A549 (cell line): ENCODE measurements at regions not wholly inside any gene's neighbourhood (a gene's known extent, or its start where the extent isn't known, plus 50 kb on each side); places are given as distances from the start of the nearest gene placed in this dataset.
"Not testable (repeated sequence)": the region's sequence is repeated elsewhere in the genome, so short reads cannot be mapped to it uniquely, and the experiment has no call there.

Experiments
- ATAC-seq, 2 experiments: fragments of 200-7000 bp in 1 of 2; fragments of >200 bp in 1 of 2; cut with Nextera tagmentation in 1 of 2; cut with Tn5 transposase in 1 of 2; 3 replicates each; pipeline versions ENCODE4 v1.8.0 to v1.9.1; 2018 to 2020; ENCODE audit warnings: mild to moderate bottlenecking in 1 of 2, moderate library complexity in 1 of 2
- CTCF ChIA-PET: fragments of 300-600 bp; sonication (Branson Sonifier 250); formaldehyde crosslinking; extraction: SDS; loops from one replicate; lab custom pipeline; 2021; ENCODE audit warnings: antibody characterized with exemption, inconsistent platforms; lab: Yijun Ruan, JAX
- POLR2A ChIA-PET: fragments of 350-600 bp; formaldehyde crosslinking; extraction: SDS; loops from one replicate; lab custom pipeline; 2021; ENCODE audit warnings: antibody characterized with exemption, inconsistent platforms; lab: Yijun Ruan, JAX
- DNase-seq, 2 experiments: peaks; one replicate each; pipeline versions ENCODE4 v3.0.0 to v3.0.0-alpha.2; 2011 to 2016; ENCODE audit warnings: low read depth in 1 of 2, low spot score in 1 of 2
- FAIRE-seq: peaks from 2 replicates; lab custom pipeline; 2011; peaks lifted over from hg19 to GRCh38; lab: Jason Lieb, UNC
- H3K27ac ChIP-seq, 2 experiments: fragments of >200 bp; sonication (Bioruptor Twin); formaldehyde crosslinking; 3 replicates each; pipeline ENCODE4 v1.5.1; 2016 to 2017
- H3K4me1 ChIP-seq: fragments of >200 bp; sonication (Bioruptor Twin); formaldehyde crosslinking; 3 replicates; pipeline ENCODE4 v1.6.1; 2016
- H3K4me2 ChIP-seq: fragments of >200 bp; sonication (Bioruptor Twin); formaldehyde crosslinking; 3 replicates; pipeline ENCODE4 v1.6.1; 2016
- H3K4me3 ChIP-seq: fragments of >200 bp; sonication (Bioruptor Twin); formaldehyde crosslinking; 3 replicates; pipeline ENCODE4 v1.5.1; 2016
- H3K9me3 ChIP-seq: fragments of >200 bp; sonication (Bioruptor Twin); formaldehyde crosslinking; 3 replicates; pipeline ENCODE4 v1.6.1; 2016
- BHLHE40 ChIP-seq: IDR thresholded peaks from 2 replicates; pipeline ENCODE4 v1.6.1; 2012; ENCODE audit warnings: low read depth, low read length, inconsistent platforms
- CHD2 ChIP-seq: fragments of 150-350 bp; IDR thresholded peaks from 2 replicates; pipeline ENCODE4 v1.6.1; 2014; ENCODE audit warnings: low read length; ENCODE audit not compliant: partially characterized antibody
- CTCF ChIP-seq: fragments of >200 bp; sonication (Bioruptor Twin); formaldehyde crosslinking; IDR thresholded peaks from 3 replicates; pipeline ENCODE4 v1.5.1; 2016
- EHF ChIP-seq: fragments of 250-450 bp; sonication (Bioruptor Pico); IDR thresholded peaks from 2 replicates; pipeline ENCODE4 v1.5.0; 2020; ENCODE audit warnings: mild to moderate bottlenecking
- EHMT2 ChIP-seq: fragments of 200-600 bp; sonication (generic); IDR thresholded peaks from 2 replicates; pipeline ENCODE4 v1.6.1; 2016; ENCODE audit warnings: antibody characterized with exemption, low read depth, mild to moderate bottlenecking, moderate library complexity
- EP300 ChIP-seq, 2 experiments: fragments of >200 bp; sonication (Bioruptor Twin); formaldehyde crosslinking; IDR thresholded peaks; 2 replicates in 1 of 2; 3 replicates in 1 of 2; pipeline ENCODE4 v1.6.1; 2016 to 2017
- ESRRA ChIP-seq: fragments of 150-350 bp; IDR thresholded peaks from 2 replicates; pipeline ENCODE4 v1.6.1; 2014; ENCODE audit warnings: mild to moderate bottlenecking, low read length, borderline replicate concordance
- FOSL2 ChIP-seq, 2 experiments: fragments of 450-650 bp in 1 of 2; fragments of >200 bp in 1 of 2; sonication (Bioruptor Twin) in 1 of 2; formaldehyde crosslinking; IDR thresholded peaks; 2 replicates each; pipeline versions ENCODE4 v1.5.0 to v1.6.1; 2016 to 2020; ENCODE audit warnings: mild to moderate bottlenecking in 1 of 2, moderate library complexity in 1 of 2
- FOXS1 ChIP-seq: fragments of 250-450 bp; sonication (Bioruptor Pico); IDR thresholded peaks from 2 replicates; pipeline ENCODE4 v1.5.0; 2020; ENCODE audit warnings: mild to moderate bottlenecking, moderate library complexity
- GATA3 ChIP-seq: IDR thresholded peaks from 2 replicates; pipeline ENCODE4 v1.6.1; 2012; ENCODE audit warnings: borderline replicate concordance
- HDAC2 ChIP-seq: fragments of 200-600 bp; sonication (generic); IDR thresholded peaks from 2 replicates; pipeline ENCODE4 v1.6.1; 2016
- KDM1A ChIP-seq: fragments of 200-600 bp; sonication (generic); IDR thresholded peaks from 2 replicates; pipeline ENCODE4 v1.6.1; 2016; ENCODE audit warnings: low read depth, mild to moderate bottlenecking
- MAFK ChIP-seq: fragments of 450-650 bp; IDR thresholded peaks from 2 replicates; pipeline ENCODE4 v1.6.1; 2014; ENCODE audit not compliant: partially characterized antibody
- MAX ChIP-seq: IDR thresholded peaks from 2 replicates; pipeline ENCODE4 v1.6.1; 2012
- MAZ ChIP-seq: fragments of 150-350 bp; IDR thresholded peaks from 2 replicates; pipeline ENCODE4 v1.6.1; 2014; ENCODE audit warnings: antibody characterized with exemption, low read depth, low read length, borderline replicate concordance
- NPAS2 ChIP-seq: fragments of 250-450 bp; sonication (Bioruptor Pico); IDR thresholded peaks from 2 replicates; pipeline ENCODE4 v1.8.0; 2022; ENCODE audit warnings: mild to moderate bottlenecking, moderate library complexity, borderline replicate concordance
- POLR2A ChIP-seq: IDR thresholded peaks from 2 replicates; pipeline ENCODE4 v1.6.1; 2012; ENCODE audit warnings: mild to moderate bottlenecking, low read length
- RCOR1 ChIP-seq: fragments of 150-350 bp; IDR thresholded peaks from 2 replicates; pipeline ENCODE4 v1.6.1; 2014; ENCODE audit warnings: antibody characterized with exemption, low read length, low read depth
- RNF2 ChIP-seq: fragments of 200-600 bp; sonication (generic); IDR thresholded peaks from 2 replicates; pipeline ENCODE4 v1.6.1; 2016; ENCODE audit warnings: low read depth, mild to moderate bottlenecking, antibody characterized with exemption, moderate library complexity, borderline replicate concordance
- SMC3 ChIP-seq: fragments of >200 bp; sonication (Bioruptor Twin); formaldehyde crosslinking; IDR thresholded peaks from 3 replicates; pipeline ENCODE4 v1.6.1; 2018; ENCODE audit warnings: inconsistent platforms
- SREBF2 ChIP-seq: fragments of 450-650 bp; IDR thresholded peaks from 2 replicates; pipeline ENCODE4 v1.6.1; 2014; ENCODE audit warnings: mild to moderate bottlenecking, moderate library complexity
- TFCP2L1 ChIP-seq: fragments of 250-450 bp; sonication (Bioruptor Pico); IDR thresholded peaks from 2 replicates; pipeline ENCODE4 v1.5.0; 2021; ENCODE audit warnings: mild to moderate bottlenecking
- ZFP36 ChIP-seq: fragments of 450-650 bp; IDR thresholded peaks from 2 replicates; pipeline ENCODE4 v1.6.1; 2014; ENCODE audit warnings: borderline replicate concordance; ENCODE audit not compliant: partially characterized antibody
- ZSCAN20 ChIP-seq: fragments of 250-450 bp; sonication (Bioruptor Pico); IDR thresholded peaks from 2 replicates; pipeline ENCODE4 v1.8.0; 2022; ENCODE audit warnings: mild to moderate bottlenecking, moderate library complexity
- WGBS: methylation state at CpG from one replicate; pipeline ENCODE4 v1.1.6; 2017; ENCODE audit errors: missing lambda C conversion rate; 5-methylcytosine and 5-hydroxymethylcytosine counted together
- TF ChIP-seq, protein P1 (sequence below): IDR thresholded peaks from 2 replicates; pipeline ENCODE4 v1.6.1; 2012; ENCODE audit warnings: low read depth, borderline replicate concordance

GRCh38 chr2:116819355-116819754 is 995.1 kb upstream of the DDX18 start:
- no peak for TF ChIP-seq RCOR1
- TF ChIP-seq CHD2, result no peak
- TF ChIP-seq ZFP36, result no peak
- TF ChIP-seq TFCP2L1 (CRISPR knock-in tag), result no peak
- no peak for TF ChIP-seq EHF (CRISPR knock-in tag)
- TF ChIP-seq, protein P1, sequence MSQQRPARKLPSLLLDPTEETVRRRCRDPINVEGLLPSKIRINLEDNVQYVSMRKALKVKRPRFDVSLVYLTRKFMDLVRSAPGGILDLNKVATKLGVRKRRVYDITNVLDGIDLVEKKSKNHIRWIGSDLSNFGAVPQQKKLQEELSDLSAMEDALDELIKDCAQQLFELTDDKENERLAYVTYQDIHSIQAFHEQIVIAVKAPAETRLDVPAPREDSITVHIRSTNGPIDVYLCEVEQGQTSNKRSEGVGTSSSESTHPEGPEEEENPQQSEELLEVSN, result no peak
- TF ChIP-seq BHLHE40, result no peak
- no peak for TF ChIP-seq ZSCAN20
- no peak for TF ChIP-seq FOSL2 (IDR thresholded peaks at IDR 0.05)
- no peak for TF ChIP-seq FOSL2 (CRISPR knock-in tag; IDR thresholded peaks at IDR 0.05)
- no peak for TF ChIP-seq NPAS2 (CRISPR knock-in tag)
- TF ChIP-seq MAZ, result no peak
- no peak for TF ChIP-seq SREBF2
- TF ChIP-seq GATA3, result no peak
- TF ChIP-seq CTCF, result no peak
- no peaks in the 10 kb centered on the region; the same call in 2 of the 3 replicates for H3K9me3 ChIP-seq
- no peak overlapping the region for H3K4me2 ChIP-seq
- ChIA-PET POLR2A (no interaction called here), CTCF (no interaction called here)
- no peak overlapping the region for H3K4me3 ChIP-seq
- DNase-seq (no peak), FAIRE-seq (no peak), ATAC-seq (no peak)
- no peaks in the 10 kb centered on the region for H3K4me1 ChIP-seq
- H3K27ac ChIP-seq, result no peak overlapping the region

GRCh38 chr2:116820986-116821385 is 993.5 kb upstream of the DDX18 start:
- WGBS, result 0% methylated on average over 1 of the region's 1 CpG
- no peak for ATAC-seq
- H3K9me3 ChIP-seq, result no peaks in the 10 kb centered on the region; the same call in 2 of the 3 replicates
- no peak for DNase-seq
- no peak overlapping the region for H3K4me2 ChIP-seq
- TF ChIP-seq POLR2A (no peak), EP300 (IDR thresholded peaks at IDR 0.05) (no peak), CHD2 (no peak), EHMT2 (no peak), ESRRA (no peak), FOSL2 (IDR thresholded peaks at IDR 0.05) (no peak), FOSL2 (CRISPR knock-in tag; IDR thresholded peaks at IDR 0.05) (no peak), RNF2 (no peak), MAZ (no peak), FOXS1 (CRISPR knock-in tag) (no peak), KDM1A (no peak), MAFK (no peak), MAX (no peak), HDAC2 (no peak), SMC3 (no peak)
- FAIRE-seq, result no peak
- POLR2A ChIA-PET, result no interaction called here
- H3K4me3 ChIP-seq, result no peak overlapping the region
- no peak overlapping the region for H3K27ac ChIP-seq
- CTCF ChIA-PET, result interaction anchor here (0.6 kb wide), 1 partner anchor 11 kb away, joined by 3 read pairs; no protein-coding TSS in a partner anchor
- H3K4me1 ChIP-seq, result no peaks in the 10 kb centered on the region

- H3K4me3 ChIP-seq, CTCF ChIA-PET, FAIRE-seq, ATAC-seq, H3K4me2 ChIP-seq, H3K27ac ChIP-seq, H3K4me1 ChIP-seq, DNase-seq, POLR2A ChIA-PET: not testable (repeated sequence)
- peaks cover 14% of the 10 kb centered on the region; the same call in 2 of the 3 replicates for H3K9me3 ChIP-seq
- WGBS, result 68% methylated on average over 16 of the region's 16 CpGs
Observed at GRCh38 chr2:116829543-116829942, 984.9 kb upstream of the DDX18 start.
